ENCODE measurements at regions not wholly inside any gene's neighbourhood (a gene's known extent, or its start where the extent isn't known, plus 50 kb on each side); places are given as distances from the start of the nearest gene placed in this dataset.

DNA sequence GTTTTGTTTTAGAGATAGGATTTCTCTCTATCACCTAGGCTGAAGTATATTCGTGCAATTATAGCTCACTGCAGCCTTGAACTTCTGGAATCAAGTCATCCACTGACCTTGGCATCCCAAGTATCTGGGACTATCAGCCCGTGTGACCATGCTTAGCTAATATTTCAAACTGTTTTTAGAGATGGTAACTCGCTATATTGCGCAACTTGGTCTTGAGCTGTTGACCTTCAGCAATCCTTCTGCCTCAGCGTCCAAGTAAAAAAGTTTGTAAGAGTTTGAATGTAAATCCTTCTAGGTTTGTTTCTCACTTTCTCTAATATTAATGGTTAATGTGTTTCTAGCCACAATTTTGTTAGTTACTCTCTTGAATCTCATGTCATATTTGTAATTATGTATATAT lies 1243.5 kb upstream of the CADM2 start:
- intact Hi-C loops (cut with DNase I), result no loop called here
- Histone ChIP-seq H3K27me3 (no peaks in the 10 kb centered on the region), H3K36me3 (replicated peaks in 1 of 2; ENCODE audit: insufficient read depth in 1 of 2, low read depth in 2 of 2) (no peaks in the 10 kb centered on the region), H3K27ac (no peak overlapping the region), H3K9me3 (no peaks in the 10 kb centered on the region), H3K4me1 (no peaks in the 10 kb centered on the region), H3K4me3 (no peak overlapping the region)
- 36 to 57% methylated on average over 5 of the region's 5 CpGs for WGBS, 2 donors
- no peak for DNase-seq
- no peak for TF ChIP-seq POLR2A (IDR thresholded peaks at IDR 0.05)
- TF ChIP-seq, protein P1, sequence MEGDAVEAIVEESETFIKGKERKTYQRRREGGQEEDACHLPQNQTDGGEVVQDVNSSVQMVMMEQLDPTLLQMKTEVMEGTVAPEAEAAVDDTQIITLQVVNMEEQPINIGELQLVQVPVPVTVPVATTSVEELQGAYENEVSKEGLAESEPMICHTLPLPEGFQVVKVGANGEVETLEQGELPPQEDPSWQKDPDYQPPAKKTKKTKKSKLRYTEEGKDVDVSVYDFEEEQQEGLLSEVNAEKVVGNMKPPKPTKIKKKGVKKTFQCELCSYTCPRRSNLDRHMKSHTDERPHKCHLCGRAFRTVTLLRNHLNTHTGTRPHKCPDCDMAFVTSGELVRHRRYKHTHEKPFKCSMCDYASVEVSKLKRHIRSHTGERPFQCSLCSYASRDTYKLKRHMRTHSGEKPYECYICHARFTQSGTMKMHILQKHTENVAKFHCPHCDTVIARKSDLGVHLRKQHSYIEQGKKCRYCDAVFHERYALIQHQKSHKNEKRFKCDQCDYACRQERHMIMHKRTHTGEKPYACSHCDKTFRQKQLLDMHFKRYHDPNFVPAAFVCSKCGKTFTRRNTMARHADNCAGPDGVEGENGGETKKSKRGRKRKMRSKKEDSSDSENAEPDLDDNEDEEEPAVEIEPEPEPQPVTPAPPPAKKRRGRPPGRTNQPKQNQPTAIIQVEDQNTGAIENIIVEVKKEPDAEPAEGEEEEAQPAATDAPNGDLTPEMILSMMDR (IDR thresholded peaks at IDR 0.05), result no peak
- no peak for ATAC-seq

DNA sequence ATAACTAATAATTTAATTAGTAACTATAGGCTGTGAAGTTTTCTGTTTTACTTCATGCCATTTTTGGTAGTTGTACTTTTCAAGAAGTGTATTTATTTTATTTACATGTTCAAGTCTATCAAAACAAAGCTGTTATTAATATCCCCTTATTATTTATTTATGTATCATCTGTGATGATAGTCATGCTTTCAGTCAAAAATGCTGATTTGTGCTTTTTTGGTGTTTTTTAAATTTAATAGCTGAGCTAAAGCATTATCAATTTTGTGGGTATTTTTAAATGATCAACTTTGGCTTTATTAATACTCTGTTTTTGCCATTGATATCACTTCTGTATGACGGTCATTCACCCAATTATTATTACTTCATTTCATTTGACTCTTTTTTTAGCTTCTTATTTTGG lies 1229.2 kb upstream of the CADM2 start:
- H3K4me1 ChIP-seq, result no peaks in the 10 kb centered on the region
- WGBS, 2 donors, result 55 to 70% methylated on average over 1 of the region's 1 CpG
- H3K9me3 ChIP-seq, result no peaks in the 10 kb centered on the region
- H3K27me3 ChIP-seq, result no peaks in the 10 kb centered on the region
- intact Hi-C loops (cut with DNase I), result no loop called here
- no peak for ATAC-seq
- no peaks in the 10 kb centered on the region for H3K36me3 ChIP-seq (replicated peaks in 1 of 2; ENCODE audit: insufficient read depth in 1 of 2, low read depth in 2 of 2)
- TF ChIP-seq, protein P1 (IDR thresholded peaks at IDR 0.05), result no peak
- TF ChIP-seq POLR2A (IDR thresholded peaks at IDR 0.05), result no peak
- no peak for DNase-seq
- H3K4me3 ChIP-seq, result no peak overlapping the region
- H3K27ac ChIP-seq, result no peak overlapping the region

DNA sequence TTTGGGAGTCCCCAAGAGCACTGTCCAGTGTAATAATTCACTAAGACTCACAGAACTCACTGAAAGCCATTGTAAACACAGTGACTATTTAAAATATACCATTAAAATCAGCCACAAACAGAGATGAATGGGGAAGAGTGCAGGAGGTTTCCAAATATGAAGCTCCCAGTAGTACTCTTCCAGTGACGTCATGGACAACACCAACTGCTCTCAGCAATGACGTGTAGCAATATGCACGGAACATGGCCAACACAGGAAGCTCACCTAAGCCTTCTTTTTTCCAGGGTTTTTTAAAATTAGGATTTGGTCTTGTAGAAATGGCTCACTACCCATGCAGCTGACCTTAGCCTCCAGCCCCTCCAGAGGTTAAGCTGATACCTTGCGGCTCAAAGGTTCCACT lies 1224.1 kb upstream of the CADM2 start:
- 56 to 72% methylated on average over 4 of the region's 4 CpGs for WGBS, 2 donors
- Histone ChIP-seq H3K4me1 (no peaks in the 10 kb centered on the region), H3K27ac (no peak overlapping the region), H3K9me3 (no peaks in the 10 kb centered on the region), H3K4me3 (no peak overlapping the region), H3K27me3 (no peaks in the 10 kb centered on the region), H3K36me3 (replicated peaks in 1 of 2; ENCODE audit: insufficient read depth in 1 of 2, low read depth in 2 of 2) (no peaks in the 10 kb centered on the region)
- no peak for DNase-seq
- intact Hi-C loops (cut with DNase I), result no loop called here
- TF ChIP-seq POLR2A (IDR thresholded peaks at IDR 0.05), result no peak
- TF ChIP-seq, protein P1 (IDR thresholded peaks at IDR 0.05), result no peak
- ATAC-seq, result no peak

DNA sequence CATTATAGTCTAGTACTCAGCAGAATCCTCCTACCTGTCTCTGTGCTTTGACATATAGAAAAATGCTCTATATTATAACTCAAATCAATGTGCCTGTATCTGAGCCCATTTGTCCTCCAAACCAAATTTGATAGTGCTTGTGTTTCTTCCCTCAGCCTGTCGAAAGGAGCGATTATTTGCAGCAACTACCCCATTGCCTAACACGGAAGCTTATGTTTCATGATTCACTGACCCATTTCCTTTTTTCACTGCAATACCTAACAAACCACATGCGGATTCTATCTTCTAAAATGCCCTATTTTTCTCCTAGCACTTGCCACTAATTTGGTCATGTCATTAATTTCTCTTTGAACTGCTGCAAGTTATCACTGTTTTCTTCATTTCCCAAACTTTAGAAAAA lies 1220.6 kb upstream of the CADM2 start:
- ATAC-seq (no peak), DNase-seq (no peak)
- WGBS, 2 donors, result 65 to 80% methylated on average over 4 of the region's 4 CpGs
- H3K4me1 ChIP-seq, result no peaks in the 10 kb centered on the region
- no peaks in the 10 kb centered on the region for H3K36me3 ChIP-seq (replicated peaks in 1 of 2; ENCODE audit: insufficient read depth in 1 of 2, low read depth in 2 of 2)
- TF ChIP-seq, protein P1 (IDR thresholded peaks at IDR 0.05), result no peak
- TF ChIP-seq POLR2A (IDR thresholded peaks at IDR 0.05), result no peak
- no peaks in the 10 kb centered on the region for H3K9me3 ChIP-seq
- H3K4me3 ChIP-seq, result no peak overlapping the region
- no peaks in the 10 kb centered on the region for H3K27me3 ChIP-seq
- no peak overlapping the region for H3K27ac ChIP-seq
- intact Hi-C loops (cut with DNase I), result no loop called here

DNA sequence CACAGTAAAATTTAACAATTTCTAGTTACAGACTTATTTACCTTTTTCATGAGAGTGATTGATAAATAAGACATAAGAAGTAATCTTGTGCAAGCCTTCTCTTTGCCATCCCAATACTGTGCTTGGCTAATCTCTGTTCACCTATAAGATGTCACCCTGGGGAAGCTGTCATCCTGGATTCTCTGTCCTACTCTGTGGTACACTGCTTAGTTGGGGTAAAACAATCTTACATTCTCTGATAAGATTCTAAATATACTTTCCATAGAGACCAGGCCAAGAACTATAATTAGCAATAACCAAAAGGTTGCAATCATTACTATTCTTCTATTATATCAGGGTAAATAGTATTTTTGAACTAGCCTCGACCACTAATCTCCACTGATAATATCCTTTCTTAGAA lies 1218.3 kb upstream of the CADM2 start:
- WGBS, 2 donors, result 37 to 38% methylated on average over 1 of the region's 1 CpG
- ATAC-seq (no peak), DNase-seq (no peak)
- Histone ChIP-seq H3K27me3 (no peaks in the 10 kb centered on the region), H3K4me3 (no peak overlapping the region), H3K27ac (no peak overlapping the region), H3K4me1 (no peaks in the 10 kb centered on the region), H3K9me3 (no peaks in the 10 kb centered on the region), H3K36me3 (replicated peaks in 1 of 2; ENCODE audit: insufficient read depth in 1 of 2, low read depth in 2 of 2) (no peaks in the 10 kb centered on the region)
- no peak for TF ChIP-seq POLR2A (IDR thresholded peaks at IDR 0.05)
- TF ChIP-seq, protein P1 (IDR thresholded peaks at IDR 0.05), result no peak
- intact Hi-C loops (cut with DNase I), result no loop called here

Measured in body of pancreas (tissue), 4 donors.